GM10248 (cell line): ENCODE measurements at regions not wholly inside any gene's neighbourhood (a gene's known extent, or its start where the extent isn't known, plus 50 kb on each side); places are given as distances from the start of the nearest gene placed in this dataset.

Source experiments
- CTCF ChIA-PET: fragments of 300-600 bp; sonication (Branson Sonifier 250); formaldehyde crosslinking; extraction: SDS; loops from one replicate; lab custom pipeline; 2021; ENCODE audit warnings: antibody characterized with exemption; lab: Yijun Ruan, JAX
- POLR2A ChIA-PET: fragments of 350-650 bp; sonication (Branson Sonifier 250); formaldehyde crosslinking; extraction: SDS; loops from one replicate; lab custom pipeline; 2020; ENCODE audit warnings: antibody characterized with exemption; lab: Yijun Ruan, JAX
- DNase-seq: peaks from one replicate; pipeline ENCODE4 v3.0.0; 2012; ENCODE audit errors: extremely low spot score
- TF ChIP-seq, protein P1 (sequence below): IDR thresholded peaks from 2 replicates; pipeline ENCODE4 v1.5.1; 2012; ENCODE audit warnings: mild to moderate bottlenecking, low read depth; ENCODE audit errors: extremely low read depth, missing control alignments, control extremely low read depth

DNA sequence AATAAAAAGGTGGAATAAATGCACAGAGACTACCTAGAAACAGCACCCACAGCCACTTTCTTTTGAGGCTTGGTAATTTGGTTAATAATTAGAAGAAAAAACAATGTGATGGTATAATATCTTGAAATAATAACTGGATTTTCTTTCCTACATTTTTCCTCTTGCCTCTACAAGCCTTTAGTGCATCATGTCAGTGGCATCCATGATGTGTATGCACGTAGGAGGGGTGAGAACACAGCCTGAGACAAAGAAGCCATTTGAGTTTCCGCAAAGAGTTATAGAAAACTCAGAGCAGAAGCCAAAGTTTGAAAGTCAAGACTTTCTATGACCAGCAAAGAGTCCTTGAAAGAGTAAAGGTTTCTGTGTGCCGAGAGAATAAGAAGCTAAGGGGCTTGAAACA, 461.3 kb downstream of the BCOR start:
- DNase-seq = no peak
- CTCF ChIA-PET = no interaction called here
- TF ChIP-seq, protein P1, sequence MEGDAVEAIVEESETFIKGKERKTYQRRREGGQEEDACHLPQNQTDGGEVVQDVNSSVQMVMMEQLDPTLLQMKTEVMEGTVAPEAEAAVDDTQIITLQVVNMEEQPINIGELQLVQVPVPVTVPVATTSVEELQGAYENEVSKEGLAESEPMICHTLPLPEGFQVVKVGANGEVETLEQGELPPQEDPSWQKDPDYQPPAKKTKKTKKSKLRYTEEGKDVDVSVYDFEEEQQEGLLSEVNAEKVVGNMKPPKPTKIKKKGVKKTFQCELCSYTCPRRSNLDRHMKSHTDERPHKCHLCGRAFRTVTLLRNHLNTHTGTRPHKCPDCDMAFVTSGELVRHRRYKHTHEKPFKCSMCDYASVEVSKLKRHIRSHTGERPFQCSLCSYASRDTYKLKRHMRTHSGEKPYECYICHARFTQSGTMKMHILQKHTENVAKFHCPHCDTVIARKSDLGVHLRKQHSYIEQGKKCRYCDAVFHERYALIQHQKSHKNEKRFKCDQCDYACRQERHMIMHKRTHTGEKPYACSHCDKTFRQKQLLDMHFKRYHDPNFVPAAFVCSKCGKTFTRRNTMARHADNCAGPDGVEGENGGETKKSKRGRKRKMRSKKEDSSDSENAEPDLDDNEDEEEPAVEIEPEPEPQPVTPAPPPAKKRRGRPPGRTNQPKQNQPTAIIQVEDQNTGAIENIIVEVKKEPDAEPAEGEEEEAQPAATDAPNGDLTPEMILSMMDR = no peak
- POLR2A ChIA-PET = no interaction called here

DNA sequence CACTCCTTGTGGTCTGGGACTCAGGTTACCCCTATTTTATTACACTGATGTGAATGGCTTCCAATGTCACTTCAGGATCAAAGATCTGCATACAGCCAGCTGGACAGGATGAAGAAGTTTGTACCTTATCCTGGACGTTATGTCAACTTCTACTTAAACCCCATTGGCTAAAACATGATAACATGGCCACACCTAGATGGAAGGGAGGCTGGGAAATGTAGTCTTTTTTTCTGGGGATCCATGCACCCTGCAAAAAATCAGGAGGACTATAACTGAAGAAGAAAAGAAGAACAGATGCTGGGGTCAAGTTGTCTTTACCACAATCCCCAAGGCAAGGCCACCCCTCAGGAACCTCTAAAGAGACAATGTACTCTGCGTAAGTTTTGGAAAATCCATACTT, 459.2 kb downstream of the BCOR start:
- ChIA-PET POLR2A (no interaction called here), CTCF (no interaction called here)
- no peak for DNase-seq
- TF ChIP-seq, protein P1 = no peak

DNA sequence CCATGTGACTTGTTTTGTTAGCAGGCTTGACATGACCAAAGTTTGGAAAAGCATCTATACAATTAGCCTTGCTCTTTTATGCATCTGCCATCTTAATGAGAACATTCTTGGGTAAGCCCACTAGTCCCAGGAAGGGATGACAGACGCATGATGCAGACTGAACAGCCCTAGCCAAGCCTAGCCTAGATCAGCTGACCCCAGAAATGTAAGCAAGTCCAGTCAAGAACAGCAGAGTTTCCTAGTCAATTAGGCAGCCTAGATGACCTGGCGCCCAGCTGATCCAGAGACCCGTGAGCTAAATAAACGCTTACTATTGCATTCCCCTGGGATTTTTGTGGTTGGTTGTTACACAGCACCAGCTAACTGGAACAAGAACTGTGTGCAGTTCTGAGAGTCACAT, 457.9 kb downstream of the BCOR start:
- TF ChIP-seq, protein P1 = no peak
- ChIA-PET POLR2A (no interaction called here), CTCF (no interaction called here)
- no peak for DNase-seq

DNA sequence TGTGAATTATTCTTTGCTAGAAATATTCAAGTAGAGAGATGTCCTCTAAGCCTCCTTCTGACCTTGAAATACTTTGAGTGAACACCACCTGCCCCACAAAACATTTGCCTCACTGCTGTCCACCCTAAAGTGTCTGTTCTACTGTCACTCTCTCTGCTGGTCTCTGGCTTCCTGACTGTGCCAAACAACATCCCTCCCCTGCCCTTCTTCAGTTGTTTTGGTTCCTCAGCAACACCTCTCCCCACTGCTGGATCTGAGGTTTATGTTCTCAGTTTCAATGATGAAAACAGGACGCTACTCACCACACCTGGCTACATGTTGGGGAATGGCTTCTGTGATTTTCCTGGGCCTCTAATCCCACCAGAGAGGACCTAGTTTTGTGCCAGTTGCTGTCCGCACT, 456.9 kb downstream of the BCOR start:
- CTCF ChIA-PET = no interaction called here
- TF ChIP-seq, protein P1 = no peak
- no peak for DNase-seq
- POLR2A ChIA-PET = no interaction called here

DNA sequence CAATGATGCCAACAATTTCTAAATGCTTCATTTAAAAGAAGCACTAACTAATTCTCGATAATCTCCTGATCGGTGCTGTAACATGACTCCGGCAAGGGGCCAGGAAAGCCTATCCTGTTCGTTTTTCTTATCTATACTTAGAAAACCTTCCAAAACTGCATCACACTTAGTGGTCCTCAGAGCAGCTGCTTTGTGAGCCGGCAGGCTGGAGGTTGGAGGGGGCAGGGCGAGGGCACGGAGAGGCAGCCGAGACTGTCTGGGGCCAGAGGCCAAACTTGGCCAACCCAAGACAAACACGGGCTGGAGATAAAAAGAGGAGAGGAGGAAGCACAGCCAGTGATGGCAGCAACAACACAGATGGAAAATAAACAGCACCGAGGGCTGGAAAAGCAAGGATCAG, 455.7 kb downstream of the BCOR start:
- POLR2A ChIA-PET = no interaction called here
- DNase-seq = no peak
- CTCF ChIA-PET = no interaction called here
- TF ChIP-seq, protein P1 = no peak

DNA sequence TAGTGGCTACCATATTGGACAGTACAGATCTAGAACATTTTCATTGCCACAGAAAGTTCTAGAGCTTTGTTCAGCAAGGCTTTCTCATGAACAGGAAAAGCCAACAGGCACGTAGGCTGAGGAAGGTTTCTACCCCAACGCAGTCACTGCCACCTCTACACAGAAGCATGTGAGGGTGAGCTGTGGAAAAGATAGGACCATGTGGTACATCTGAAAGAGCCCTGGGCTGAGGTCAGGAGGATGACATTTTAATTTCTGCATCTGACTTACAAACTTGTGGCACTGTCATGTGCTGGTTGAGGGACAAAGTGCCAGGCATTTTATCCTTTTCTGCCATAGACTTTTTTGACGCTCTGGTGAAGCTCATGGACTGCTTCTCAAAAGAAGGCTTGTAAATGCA, 454.2 kb downstream of the BCOR start:
- TF ChIP-seq, protein P1 = no peak
- DNase-seq = no peak
- ChIA-PET CTCF (no interaction called here), POLR2A (no interaction called here)

DNA sequence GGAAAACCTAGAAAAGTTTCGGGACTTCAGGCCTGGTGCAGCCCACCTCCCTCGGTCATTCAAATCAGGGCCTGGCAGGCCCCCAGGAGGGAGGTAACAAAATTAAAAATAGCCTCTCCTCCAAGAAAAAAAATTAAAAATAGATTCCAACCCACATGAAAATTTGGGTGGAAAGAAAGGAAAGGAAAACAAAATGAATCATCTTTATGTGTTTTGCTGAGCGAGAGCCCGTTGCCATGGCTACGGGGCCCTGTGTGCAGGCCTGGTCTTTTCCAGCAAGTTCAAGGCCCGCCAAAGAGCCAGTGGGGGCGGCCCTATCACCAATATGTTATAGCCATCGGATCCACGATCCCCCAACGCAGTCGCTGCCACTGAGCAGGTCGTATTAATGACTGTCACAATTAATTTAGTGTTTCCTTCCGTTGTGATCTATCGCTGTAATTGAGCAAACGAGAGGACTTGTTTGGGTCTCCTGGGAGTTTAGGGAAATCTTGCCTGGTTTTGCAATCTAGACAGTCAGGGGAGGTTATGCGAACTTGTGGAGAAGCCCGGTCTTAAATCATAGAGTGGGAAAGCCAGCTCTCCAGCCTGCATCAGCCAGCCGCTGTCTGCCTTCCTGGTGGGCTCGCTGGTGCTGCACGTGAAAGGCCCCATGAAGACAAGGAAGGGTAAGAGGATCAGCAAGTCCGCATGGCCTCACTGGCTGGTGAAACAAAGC, 452.4 kb downstream of the BCOR start:
- POLR2A ChIA-PET = no interaction called here
- TF ChIP-seq, protein P1 = no peak
- no peak for DNase-seq
- CTCF ChIA-PET = no interaction called here
